HG02798 (cell line): ENCODE measurements at regions not wholly inside any gene's neighbourhood (a gene's known extent, or its start where the extent isn't known, plus 50 kb on each side); places are given as distances from the start of the nearest gene placed in this dataset.

Experiments used
- ATAC-seq: cut with Tn5 transposase; IDR thresholded peaks from one replicate; pipeline ENCODE4 v1.9.1; 2021; ENCODE audit warnings: mild to moderate bottlenecking; ENCODE audit not compliant: unreplicated experiment, poor library complexity

- ATAC-seq: peak; percentile 56
Measured at GRCh38 chr15:70478251-70478990, 284.9 kb downstream of the UACA start.

GRCh38 chr15:70477750-70478250, 285.6 kb downstream of the UACA start:
- no peak for ATAC-seq

GRCh38 chr15:70476441-70476840, 286.9 kb downstream of the UACA start:
- no peak for ATAC-seq

- no peak for ATAC-seq
Measured at GRCh38 chr15:70475921-70476320, 287.4 kb downstream of the UACA start.

GRCh38 chr15:70475407-70475781, 288.0 kb downstream of the UACA start:
- ATAC-seq: no peak

GRCh38 chr15:70474471-70475406, 288.6 kb downstream of the UACA start:
- ATAC-seq: no peak

GRCh38 chr15:70473581-70474370, 289.6 kb downstream of the UACA start:
- no peak for ATAC-seq

GRCh38 chr15:70471517-70471916, 291.8 kb downstream of the UACA start:
- no peak for ATAC-seq

GRCh38 chr15:70470556-70471191, 292.7 kb downstream of the UACA start:
- no peak for ATAC-seq

GRCh38 chr15:70469651-70470555, 293.5 kb downstream of the UACA start:
- ATAC-seq: no peak

- ATAC-seq: no peak
Measured at GRCh38 chr15:70469182-70469581, 294.2 kb downstream of the UACA start.

- ATAC-seq: peak; percentile 36
Measured at GRCh38 chr15:70466895-70467529, 296.3 kb downstream of the UACA start.

- no peak for ATAC-seq
Measured at GRCh38 chr15:70466305-70466704, 297.1 kb downstream of the UACA start.

GRCh38 chr15:70465812-70466211, 297.5 kb downstream of the UACA start:
- no peak for ATAC-seq

GRCh38 chr15:70463453-70463834, 299.9 kb downstream of the UACA start:
- peak; percentile 12 for ATAC-seq

GRCh38 chr15:70461992-70462391, 301.4 kb downstream of the UACA start:
- no peak for ATAC-seq

GRCh38 chr15:70461017-70461416, 302.3 kb downstream of the UACA start:
- no peak for ATAC-seq

- ATAC-seq: no peak
Measured at GRCh38 chr15:70459312-70459711, 304.0 kb downstream of the UACA start.

- ATAC-seq: no peak
Measured at GRCh38 chr15:70453766-70454165, 309.6 kb downstream of the UACA start.
